ENCODE measurements at regions not wholly inside any gene's neighbourhood (a gene's known extent, or its start where the extent isn't known, plus 50 kb on each side); places are given as distances from the start of the nearest gene placed in this dataset.

GRCh38 chr12:19039515-19039914, 90.0 kb upstream of the PLEKHA5 start:
- H3K36me3 ChIP-seq (ENCODE audit: control insufficient read depth, insufficient read depth, low read length): no peaks in the 10 kb centered on the region
- no peak for ATAC-seq
- TF ChIP-seq HDGF (IDR thresholded peaks at IDR 0.05) (no peak), SAP30 (IDR thresholded peaks at IDR 0.05; ENCODE audit: borderline replicate concordance, insufficient read depth, low read depth, low read length, poor library complexity, severe bottlenecking) (no peak), GTF3C2 (IDR thresholded peaks at IDR 0.05; ENCODE audit: borderline replicate concordance, extremely low read depth, insufficient read length) (no peak), CHCHD3 (CRISPR knock-in tag; IDR thresholded peaks at IDR 0.05) (no peak), NRF1 (conservative IDR thresholded peaks at IDR 0.05 in 1 of 2, IDR thresholded peaks at IDR 0.05 in 1 of 2) (no peak), TOE1 (IDR thresholded peaks at IDR 0.05; ENCODE audit: borderline replicate concordance) (no peak), TOE1 (CRISPR knock-in tag; IDR thresholded peaks at IDR 0.05; ENCODE audit: borderline replicate concordance, low read depth) (no peak), HEY1 (CRISPR knock-in tag; IDR thresholded peaks at IDR 0.05; ENCODE audit: borderline replicate concordance) (no peak), EZH2 (IDR thresholded peaks at IDR 0.05; ENCODE audit: borderline replicate concordance, low read depth, low read length) (no peak), ZNF212 (CRISPR knock-in tag; IDR thresholded peaks at IDR 0.05) (no peak), PATZ1 (CRISPR knock-in tag; IDR thresholded peaks at IDR 0.05; ENCODE audit: borderline replicate concordance) (no peak), TEAD1 (CRISPR knock-in tag; IDR thresholded peaks at IDR 0.05) (no peak), TAF15 (IDR thresholded peaks at IDR 0.05; ENCODE audit: low read depth, low read length) (no peak), SMAD2 (IDR thresholded peaks at IDR 0.05; ENCODE audit: low read depth, low read length) (no peak), POLR2G (IDR thresholded peaks at IDR 0.05; ENCODE audit: low read depth, low read length) (no peak), TBP (optimal IDR thresholded peaks at IDR 0.05; ENCODE audit: low read depth, low read length) (no peak), NONO (IDR thresholded peaks at IDR 0.05; ENCODE audit: low read depth in 2 of 2, low read length in 1 of 2) (no peak)

More at GRCh38 chr12:19039515-19039914, 90.0 kb upstream of the PLEKHA5 start:
- BruUV-seq (replicated peaks): no TSS peak
- H4K20me1 ChIP-seq (replicated peaks; ENCODE audit: control insufficient read depth, insufficient read depth, low read length): no peaks in the 10 kb centered on the region
- H3K4me3 ChIP-seq: no peak overlapping the region
- H3K9ac ChIP-seq (ENCODE audit: insufficient read depth in 1 of 2, low read depth in 2 of 2, low read length in 2 of 2): no peak overlapping the region
- no peaks in the 10 kb centered on the region for H3K4me1 ChIP-seq (replicated peaks in 1 of 2; ENCODE audit: control insufficient read depth in 2 of 2, insufficient read depth in 2 of 2, low read length in 2 of 2)
- no peak overlapping the region for H3K4me2 ChIP-seq (ENCODE audit: insufficient read depth, low read length)
- H2AFZ ChIP-seq (ENCODE audit: low read depth, low read length): no peak overlapping the region
- H3K27ac ChIP-seq (ENCODE audit: extremely low read depth, low read depth, low read length): no peak overlapping the region
- H3K79me2 ChIP-seq (ENCODE audit: control insufficient read depth, insufficient read depth, low read length): no peaks in the 10 kb centered on the region
- no peak for DNase-seq (ENCODE audit: extremely low read depth in 1 of 4, low spot score in 3 of 4)
- POLR2A ChIA-PET: no interaction called here
- no peaks in the 10 kb centered on the region for H3K27me3 ChIP-seq (ENCODE audit: control insufficient read depth in 2 of 2, insufficient read depth in 2 of 2, low read length in 2 of 2)
- no peak for FAIRE-seq
- no peaks in the 10 kb centered on the region for H3K9me1 ChIP-seq (ENCODE audit: control insufficient read depth, insufficient read depth, low read length)
- no peaks in the 10 kb centered on the region for H3K9me3 ChIP-seq (replicated peaks; ENCODE audit: control insufficient read depth, insufficient read depth, low read depth, low read length)
- CTCF ChIA-PET (ENCODE audit: low intra/inter-chr PET ratio): no interaction called here
- in situ Hi-C loops (cut with MboI): no loop called here
- intact Hi-C loops (cut with micrococcal nuclease): no loop called here
- WGBS (ENCODE audit: insufficient coverage, low coverage, missing lambda C conversion rate): 27% methylated on average over 3 of the region's 3 CpGs

All from K562 (cell line).